ENCODE measurements at regions not wholly inside any gene's neighbourhood (a gene's known extent, or its start where the extent isn't known, plus 50 kb on each side); places are given as distances from the start of the nearest gene placed in this dataset.

DNA sequence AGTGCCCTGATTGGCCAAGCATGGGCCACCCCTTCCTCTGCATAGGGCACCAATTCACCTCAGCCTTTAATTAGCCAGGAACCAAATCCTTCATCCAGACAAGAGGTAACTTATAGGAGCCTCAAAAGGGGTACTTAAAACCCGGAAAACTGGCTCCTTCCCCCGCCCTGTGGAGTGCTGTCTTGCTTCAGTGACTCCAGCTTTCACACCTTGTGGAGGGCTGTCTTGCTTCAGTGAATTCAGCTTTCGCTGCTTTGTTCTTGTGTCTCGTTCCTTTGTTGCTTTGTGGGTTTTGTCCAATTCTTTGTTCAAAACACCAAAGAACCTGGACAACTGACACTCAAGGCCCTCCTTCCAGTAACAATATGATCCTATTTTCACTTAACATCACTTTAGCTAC is 82.2 kb upstream of the FRG1 start:
- Histone ChIP-seq H3K79me2 (ENCODE audit: low read length) (no peaks in the 10 kb centered on the region), H4K20me1 (ENCODE audit: insufficient read depth, low read length) (no peaks in the 10 kb centered on the region), H3K4me2 (ENCODE audit: low read depth, low read length) (no peak overlapping the region), H3K4me3 (ENCODE audit: low read length) (no peak overlapping the region), H3K9ac (ENCODE audit: low read length) (no peak overlapping the region), H3F3A (ENCODE audit: insufficient read depth, low read length) (no peaks in the 10 kb centered on the region), H2AFZ (ENCODE audit: low read length) (no peak overlapping the region), H3K9me3 (replicated peaks; ENCODE audit: insufficient read depth, low read length) (no peaks in the 10 kb centered on the region), H3K9me2 (replicated peaks; ENCODE audit: insufficient read depth, low read length) (no peaks in the 10 kb centered on the region), H3K36me3 (replicated peaks; ENCODE audit: insufficient read depth, low read length) (no peaks in the 10 kb centered on the region), H3K27ac (ENCODE audit: low read length) (no peak overlapping the region), H3K4me1 (ENCODE audit: low read length) (no peaks in the 10 kb centered on the region), H3K27me3 (replicated peaks; ENCODE audit: insufficient read depth, low read length) (no peaks in the 10 kb centered on the region)
- no peak for DNase-seq
- TF ChIP-seq EZH2phosphoT487 (IDR thresholded peaks at IDR 0.05; ENCODE audit: low read length) = no peak
- TF ChIP-seq CTCF (IDR thresholded peaks at IDR 0.05; ENCODE audit: low read length) = no peak
- no peak for TF ChIP-seq EZH2 (optimal IDR thresholded peaks at IDR 0.05; ENCODE audit: low read depth, low read length)

- Histone ChIP-seq H4K20me1 (ENCODE audit: insufficient read depth, low read length) (no peaks in the 10 kb centered on the region), H3K4me3 (ENCODE audit: low read length) (no peak overlapping the region), H3K4me1 (ENCODE audit: low read length) (no peaks in the 10 kb centered on the region), H3K9ac (ENCODE audit: low read length) (no peak overlapping the region), H3K4me2 (ENCODE audit: low read depth, low read length) (no peak overlapping the region), H3F3A (ENCODE audit: insufficient read depth, low read length) (no peaks in the 10 kb centered on the region), H3K9me3 (replicated peaks; ENCODE audit: insufficient read depth, low read length) (no peaks in the 10 kb centered on the region), H3K36me3 (replicated peaks; ENCODE audit: insufficient read depth, low read length) (no peaks in the 10 kb centered on the region), H3K9me2 (replicated peaks; ENCODE audit: insufficient read depth, low read length) (no peaks in the 10 kb centered on the region), H3K79me2 (ENCODE audit: low read length) (no peaks in the 10 kb centered on the region), H3K27ac (ENCODE audit: low read length) (no peak overlapping the region), H2AFZ (ENCODE audit: low read length) (no peak overlapping the region), H3K27me3 (replicated peaks; ENCODE audit: insufficient read depth, low read length) (no peaks in the 10 kb centered on the region)
- DNase-seq = no peak
- TF ChIP-seq EZH2 (optimal IDR thresholded peaks at IDR 0.05; ENCODE audit: low read depth, low read length) (no peak), CTCF (IDR thresholded peaks at IDR 0.05; ENCODE audit: low read length) (no peak), EZH2phosphoT487 (IDR thresholded peaks at IDR 0.05; ENCODE audit: low read length) (no peak)
Observed at GRCh38 chr4:189861101-189861500, 79.6 kb upstream of the FRG1 start.

GRCh38 chr4:189869236-189869635 is 71.4 kb upstream of the FRG1 start:
- Histone ChIP-seq H3K4me3 (ENCODE audit: low read length) (no peak overlapping the region), H3K4me2 (ENCODE audit: low read depth, low read length) (no peak overlapping the region), H3K9me3 (replicated peaks; ENCODE audit: insufficient read depth, low read length) (no peaks in the 10 kb centered on the region), H3K4me1 (ENCODE audit: low read length) (no peaks in the 10 kb centered on the region), H3K79me2 (ENCODE audit: low read length) (no peaks in the 10 kb centered on the region), H3K27ac (ENCODE audit: low read length) (no peak overlapping the region), H4K20me1 (ENCODE audit: insufficient read depth, low read length) (no peaks in the 10 kb centered on the region), H3K36me3 (replicated peaks; ENCODE audit: insufficient read depth, low read length) (no peaks in the 10 kb centered on the region), H3K27me3 (replicated peaks; ENCODE audit: insufficient read depth, low read length) (no peaks in the 10 kb centered on the region), H3K9ac (ENCODE audit: low read length) (no peak overlapping the region), H3F3A (ENCODE audit: insufficient read depth, low read length) (no peaks in the 10 kb centered on the region), H2AFZ (ENCODE audit: low read length) (no peak overlapping the region), H3K9me2 (replicated peaks; ENCODE audit: insufficient read depth, low read length) (no peaks in the 10 kb centered on the region)
- no peak for TF ChIP-seq CTCF (IDR thresholded peaks at IDR 0.05; ENCODE audit: low read length)
- no peak for TF ChIP-seq EZH2 (optimal IDR thresholded peaks at IDR 0.05; ENCODE audit: low read depth, low read length)
- DNase-seq = no peak
